ENCODE measurements at regions not wholly inside any gene's neighbourhood (a gene's known extent, or its start where the extent isn't known, plus 50 kb on each side); places are given as distances from the start of the nearest gene placed in this dataset.

- H3K4me3 ChIP-seq = no peak overlapping the region
- WGBS (ENCODE audit: insufficient coverage, low coverage, low lambda C conversion rate, missing lambda C conversion rate) = 63% methylated on average over 1 of the region's 1 CpG
- no peak for ATAC-seq
- no peak for DNase-seq
- H3K9me3 ChIP-seq = no peaks in the 10 kb centered on the region
- intact Hi-C loops (cut with DNase I) = no loop called here
- no peak for TF ChIP-seq POLR2A (IDR thresholded peaks at IDR 0.05)
- TF ChIP-seq CTCF (IDR thresholded peaks at IDR 0.05) = no peak
- no peak overlapping the region for H3K27ac ChIP-seq
- peaks cover 0 to 19% (median 8%) of the 10 kb centered on the region in 4 donors for H3K4me1 ChIP-seq
- H3K27me3 ChIP-seq = no peaks in the 10 kb centered on the region
- H3K36me3 ChIP-seq = no peaks in the 10 kb centered on the region
Observed at GRCh38 chr2:41829052-41829451, 218.8 kb upstream of the PKDCC start.

GRCh38 chr2:41830600-41830999 is 217.2 kb upstream of the PKDCC start:
- Histone ChIP-seq H3K36me3 (no peaks in the 10 kb centered on the region), H3K4me3 (no peak overlapping the region), H3K27me3 (no peaks in the 10 kb centered on the region), H3K27ac (no peak overlapping the region), H3K9me3 (no peaks in the 10 kb centered on the region), H3K4me1 (peaks cover 0 to 19% (median 8%) of the 10 kb centered on the region in 4 donors)
- DNase-seq (no peak), ATAC-seq (no peak)
- TF ChIP-seq CTCF (IDR thresholded peaks at IDR 0.05) (no peak), POLR2A (IDR thresholded peaks at IDR 0.05) (no peak)
- intact Hi-C loops (cut with DNase I) = no loop called here
- WGBS (ENCODE audit: insufficient coverage, low coverage, low lambda C conversion rate, missing lambda C conversion rate) = 45% methylated on average over 1 of the region's 1 CpG

- Histone ChIP-seq H3K27ac (no peak overlapping the region), H3K36me3 (no peaks in the 10 kb centered on the region), H3K9me3 (no peaks in the 10 kb centered on the region), H3K4me3 (no peak overlapping the region), H3K27me3 (no peaks in the 10 kb centered on the region), H3K4me1 (peaks cover 0 to 15% (median 6%) of the 10 kb centered on the region in 4 donors)
- no peak for ATAC-seq
- 70% methylated on average over 5 of the region's 5 CpGs for WGBS (ENCODE audit: insufficient coverage, low coverage, low lambda C conversion rate, missing lambda C conversion rate)
- TF ChIP-seq POLR2A (IDR thresholded peaks at IDR 0.05) = no peak
- TF ChIP-seq CTCF (IDR thresholded peaks at IDR 0.05) = no peak
- intact Hi-C loops (cut with DNase I) = no loop called here
- no peak for DNase-seq
Observed at GRCh38 chr2:41832218-41832617, 215.6 kb upstream of the PKDCC start.

- H3K27me3 ChIP-seq = no peaks in the 10 kb centered on the region
- DNase-seq = no peak
- no peaks in the 10 kb centered on the region for H3K9me3 ChIP-seq
- WGBS (ENCODE audit: insufficient coverage, low coverage, low lambda C conversion rate, missing lambda C conversion rate) = 50% methylated on average over 1 of the region's 1 CpG
- no peak for TF ChIP-seq CTCF (IDR thresholded peaks at IDR 0.05)
- TF ChIP-seq POLR2A (IDR thresholded peaks at IDR 0.05) = no peak
- H3K36me3 ChIP-seq = no peaks in the 10 kb centered on the region
- ATAC-seq = no peak
- H3K4me3 ChIP-seq = no peak overlapping the region
- intact Hi-C loops (cut with DNase I) = no loop called here
- no peak overlapping the region for H3K27ac ChIP-seq
- H3K4me1 ChIP-seq = peaks cover 0 to under 1% (median 0%) of the 10 kb centered on the region in 4 donors
Observed at GRCh38 chr2:41835401-41835800, 212.4 kb upstream of the PKDCC start.

- Histone ChIP-seq H3K27ac (no peak overlapping the region), H3K27me3 (no peaks in the 10 kb centered on the region), H3K4me3 (no peak overlapping the region), H3K9me3 (no peaks in the 10 kb centered on the region), H3K4me1 (peaks cover 0 to 9% (median 0%) of the 10 kb centered on the region in 4 donors), H3K36me3 (no peaks in the 10 kb centered on the region)
- TF ChIP-seq CTCF (IDR thresholded peaks at IDR 0.05) (no peak), POLR2A (IDR thresholded peaks at IDR 0.05) (no peak)
- DNase-seq = no peak
- intact Hi-C loops (cut with DNase I) = no loop called here
- WGBS (ENCODE audit: insufficient coverage, low coverage, low lambda C conversion rate, missing lambda C conversion rate) = 42% methylated on average over 3 of the region's 4 CpGs
- ATAC-seq = no peak
Observed at GRCh38 chr2:41836948-41837347, 210.9 kb upstream of the PKDCC start.
